ENCODE measurements at regions not wholly inside any gene's neighbourhood (a gene's known extent, or its start where the extent isn't known, plus 50 kb on each side); places are given as distances from the start of the nearest gene placed in this dataset.

DNA sequence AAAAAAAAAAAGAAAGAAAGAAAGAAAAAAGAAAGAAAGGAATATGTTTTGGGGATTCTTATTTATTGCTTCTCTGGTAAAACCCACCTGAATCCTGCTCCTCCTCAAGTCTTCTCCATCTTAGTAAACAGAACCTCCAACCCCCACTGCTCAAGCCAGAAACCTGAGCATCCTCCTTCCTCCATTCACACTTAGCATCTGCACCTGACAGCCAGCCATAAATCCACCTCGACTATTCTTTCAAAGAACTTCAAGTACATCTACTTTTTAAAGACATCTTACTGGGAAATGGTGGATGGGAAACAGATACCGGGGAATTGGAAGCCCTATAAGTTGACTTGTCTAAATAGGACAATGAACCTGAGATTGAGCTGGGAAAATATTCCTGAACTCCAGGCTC, 519.9 kb upstream of the DPP6 start (continued):
- TF ChIP-seq ZNF626 (tag by site-specific recombination; IDR thresholded peaks at IDR 0.05): no peak
- no peak for TF ChIP-seq PRDM1 (tag by site-specific recombination; IDR thresholded peaks at IDR 0.05)
- TF ChIP-seq, protein P1, sequence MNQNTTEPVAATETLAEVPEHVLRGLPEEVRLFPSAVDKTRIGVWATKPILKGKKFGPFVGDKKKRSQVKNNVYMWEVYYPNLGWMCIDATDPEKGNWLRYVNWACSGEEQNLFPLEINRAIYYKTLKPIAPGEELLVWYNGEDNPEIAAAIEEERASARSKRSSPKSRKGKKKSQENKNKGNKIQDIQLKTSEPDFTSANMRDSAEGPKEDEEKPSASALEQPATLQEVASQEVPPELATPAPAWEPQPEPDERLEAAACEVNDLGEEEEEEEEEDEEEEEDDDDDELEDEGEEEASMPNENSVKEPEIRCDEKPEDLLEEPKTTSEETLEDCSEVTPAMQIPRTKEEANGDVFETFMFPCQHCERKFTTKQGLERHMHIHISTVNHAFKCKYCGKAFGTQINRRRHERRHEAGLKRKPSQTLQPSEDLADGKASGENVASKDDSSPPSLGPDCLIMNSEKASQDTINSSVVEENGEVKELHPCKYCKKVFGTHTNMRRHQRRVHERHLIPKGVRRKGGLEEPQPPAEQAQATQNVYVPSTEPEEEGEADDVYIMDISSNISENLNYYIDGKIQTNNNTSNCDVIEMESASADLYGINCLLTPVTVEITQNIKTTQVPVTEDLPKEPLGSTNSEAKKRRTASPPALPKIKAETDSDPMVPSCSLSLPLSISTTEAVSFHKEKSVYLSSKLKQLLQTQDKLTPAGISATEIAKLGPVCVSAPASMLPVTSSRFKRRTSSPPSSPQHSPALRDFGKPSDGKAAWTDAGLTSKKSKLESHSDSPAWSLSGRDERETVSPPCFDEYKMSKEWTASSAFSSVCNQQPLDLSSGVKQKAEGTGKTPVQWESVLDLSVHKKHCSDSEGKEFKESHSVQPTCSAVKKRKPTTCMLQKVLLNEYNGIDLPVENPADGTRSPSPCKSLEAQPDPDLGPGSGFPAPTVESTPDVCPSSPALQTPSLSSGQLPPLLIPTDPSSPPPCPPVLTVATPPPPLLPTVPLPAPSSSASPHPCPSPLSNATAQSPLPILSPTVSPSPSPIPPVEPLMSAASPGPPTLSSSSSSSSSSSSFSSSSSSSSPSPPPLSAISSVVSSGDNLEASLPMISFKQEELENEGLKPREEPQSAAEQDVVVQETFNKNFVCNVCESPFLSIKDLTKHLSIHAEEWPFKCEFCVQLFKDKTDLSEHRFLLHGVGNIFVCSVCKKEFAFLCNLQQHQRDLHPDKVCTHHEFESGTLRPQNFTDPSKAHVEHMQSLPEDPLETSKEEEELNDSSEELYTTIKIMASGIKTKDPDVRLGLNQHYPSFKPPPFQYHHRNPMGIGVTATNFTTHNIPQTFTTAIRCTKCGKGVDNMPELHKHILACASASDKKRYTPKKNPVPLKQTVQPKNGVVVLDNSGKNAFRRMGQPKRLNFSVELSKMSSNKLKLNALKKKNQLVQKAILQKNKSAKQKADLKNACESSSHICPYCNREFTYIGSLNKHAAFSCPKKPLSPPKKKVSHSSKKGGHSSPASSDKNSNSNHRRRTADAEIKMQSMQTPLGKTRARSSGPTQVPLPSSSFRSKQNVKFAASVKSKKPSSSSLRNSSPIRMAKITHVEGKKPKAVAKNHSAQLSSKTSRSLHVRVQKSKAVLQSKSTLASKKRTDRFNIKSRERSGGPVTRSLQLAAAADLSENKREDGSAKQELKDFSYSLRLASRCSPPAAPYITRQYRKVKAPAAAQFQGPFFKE (tag by site-specific recombination; IDR thresholded peaks at IDR 0.05; ENCODE audit: borderline replicate concordance): no peak
- no peak for TF ChIP-seq ZBTB20 (tag by site-specific recombination; IDR thresholded peaks at IDR 0.05)

DNA sequence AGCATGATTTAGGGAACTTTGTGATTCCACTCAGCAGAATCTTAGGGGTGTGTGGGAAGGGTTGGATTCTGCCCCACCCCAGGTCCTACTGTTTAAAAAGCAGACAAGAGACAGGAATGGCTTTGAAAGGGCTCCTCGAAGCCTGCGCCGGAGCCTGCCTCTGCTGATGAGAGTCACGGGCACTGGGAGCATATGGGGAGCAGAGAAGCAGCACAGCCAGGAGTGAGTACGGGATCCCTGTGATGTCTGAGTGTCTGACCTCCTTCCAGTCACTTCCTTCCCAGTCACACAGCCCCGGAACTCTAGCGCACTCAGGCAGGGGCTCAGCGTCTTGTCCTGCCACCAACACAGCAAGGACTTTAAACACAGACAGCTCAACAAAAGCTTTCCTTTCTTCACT, 514.9 kb upstream of the DPP6 start:
- no peaks in the 10 kb centered on the region for H3K4me1 ChIP-seq (ENCODE audit: control insufficient read depth, insufficient read depth, low read length)
- no peak for TF ChIP-seq ZFP69B (tag by site-specific recombination; IDR thresholded peaks at IDR 0.05)
- TF ChIP-seq ZNF266 (tag by site-specific recombination; IDR thresholded peaks at IDR 0.05; ENCODE audit: low read depth): no peak
- TF ChIP-seq ZNF843 (tag by site-specific recombination; IDR thresholded peaks at IDR 0.05): no peak
- TF ChIP-seq, protein P2, sequence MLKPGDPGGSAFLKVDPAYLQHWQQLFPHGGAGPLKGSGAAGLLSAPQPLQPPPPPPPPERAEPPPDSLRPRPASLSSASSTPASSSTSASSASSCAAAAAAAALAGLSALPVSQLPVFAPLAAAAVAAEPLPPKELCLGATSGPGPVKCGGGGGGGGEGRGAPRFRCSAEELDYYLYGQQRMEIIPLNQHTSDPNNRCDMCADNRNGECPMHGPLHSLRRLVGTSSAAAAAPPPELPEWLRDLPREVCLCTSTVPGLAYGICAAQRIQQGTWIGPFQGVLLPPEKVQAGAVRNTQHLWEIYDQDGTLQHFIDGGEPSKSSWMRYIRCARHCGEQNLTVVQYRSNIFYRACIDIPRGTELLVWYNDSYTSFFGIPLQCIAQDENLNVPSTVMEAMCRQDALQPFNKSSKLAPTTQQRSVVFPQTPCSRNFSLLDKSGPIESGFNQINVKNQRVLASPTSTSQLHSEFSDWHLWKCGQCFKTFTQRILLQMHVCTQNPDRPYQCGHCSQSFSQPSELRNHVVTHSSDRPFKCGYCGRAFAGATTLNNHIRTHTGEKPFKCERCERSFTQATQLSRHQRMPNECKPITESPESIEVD (tag by site-specific recombination; IDR thresholded peaks at IDR 0.05): no peak
- ChIA-PET POLR2A (no interaction called here), CTCF (interaction anchor here (0.6 kb wide), 1 partner anchor 1257 kb away, joined by 4 read pairs; no protein-coding TSS in a partner anchor)
- H3K36me3 ChIP-seq (ENCODE audit: control insufficient read depth in 2 of 2, insufficient read depth in 1 of 2, low read length in 2 of 2): no peaks in the 10 kb centered on the region
- H3K9me3 ChIP-seq (ENCODE audit: control insufficient read depth, insufficient read depth, low read depth, low read length): no peaks in the 10 kb centered on the region
- no peak overlapping the region for H3K27ac ChIP-seq (ENCODE audit: extremely low read depth, low read depth, low read length)
- no peak overlapping the region for H3K4me3 ChIP-seq (ENCODE audit: low read depth, low read length)

DNA sequence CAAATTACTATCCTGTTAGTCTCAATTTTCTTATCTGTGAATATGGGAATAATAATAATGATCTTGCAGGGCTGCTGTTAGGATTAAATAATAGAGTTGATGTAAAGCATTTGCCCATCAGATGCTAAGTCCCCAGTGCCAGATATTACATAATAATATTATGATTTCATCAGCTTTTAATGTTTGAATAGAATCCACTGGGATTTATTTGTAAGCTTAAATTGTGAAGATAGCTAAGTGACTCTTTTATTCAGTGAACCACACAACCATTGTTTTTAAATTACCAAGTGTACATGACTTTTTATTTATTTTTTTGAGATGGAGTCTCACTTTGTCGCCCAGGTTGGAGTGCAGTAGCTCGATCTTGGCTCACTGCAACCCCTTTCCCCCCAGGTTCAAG, 510.3 kb upstream of the DPP6 start:
- no peak overlapping the region for H3K4me3 ChIP-seq (ENCODE audit: low read depth, low read length)
- CTCF ChIA-PET: no interaction called here
- H3K4me1 ChIP-seq (ENCODE audit: control insufficient read depth, insufficient read depth, low read length): no peaks in the 10 kb centered on the region
- POLR2A ChIA-PET: no interaction called here
- H3K27ac ChIP-seq (ENCODE audit: extremely low read depth, low read depth, low read length): no peak overlapping the region
- no peaks in the 10 kb centered on the region for H3K9me3 ChIP-seq (ENCODE audit: control insufficient read depth, insufficient read depth, low read depth, low read length)
- H3K36me3 ChIP-seq (ENCODE audit: control insufficient read depth in 2 of 2, insufficient read depth in 1 of 2, low read length in 2 of 2): no peaks in the 10 kb centered on the region
- TF ChIP-seq SCRT2 (tag by site-specific recombination; IDR thresholded peaks at IDR 0.05) (no peak), ZNF785 (tag by site-specific recombination; IDR thresholded peaks at IDR 0.05) (no peak), RBAK (tag by site-specific recombination; IDR thresholded peaks at IDR 0.05) (no peak), MZF1 (tag by site-specific recombination; IDR thresholded peaks at IDR 0.05; ENCODE audit: borderline replicate concordance) (no peak), ZNF248 (tag by site-specific recombination; IDR thresholded peaks at IDR 0.05) (no peak), BCL11B (tag by site-specific recombination; IDR thresholded peaks at IDR 0.05; ENCODE audit: low read depth) (no peak), ZNF221 (tag by site-specific recombination; IDR thresholded peaks at IDR 0.05; ENCODE audit: borderline replicate concordance) (no peak), SP3 (tag by site-specific recombination; IDR thresholded peaks at IDR 0.05) (no peak), KLF16 (tag by site-specific recombination; IDR thresholded peaks at IDR 0.05) (no peak), SCRT1 (tag by site-specific recombination; IDR thresholded peaks at IDR 0.05; ENCODE audit: borderline replicate concordance) (no peak)
- TF ChIP-seq, protein P3, sequence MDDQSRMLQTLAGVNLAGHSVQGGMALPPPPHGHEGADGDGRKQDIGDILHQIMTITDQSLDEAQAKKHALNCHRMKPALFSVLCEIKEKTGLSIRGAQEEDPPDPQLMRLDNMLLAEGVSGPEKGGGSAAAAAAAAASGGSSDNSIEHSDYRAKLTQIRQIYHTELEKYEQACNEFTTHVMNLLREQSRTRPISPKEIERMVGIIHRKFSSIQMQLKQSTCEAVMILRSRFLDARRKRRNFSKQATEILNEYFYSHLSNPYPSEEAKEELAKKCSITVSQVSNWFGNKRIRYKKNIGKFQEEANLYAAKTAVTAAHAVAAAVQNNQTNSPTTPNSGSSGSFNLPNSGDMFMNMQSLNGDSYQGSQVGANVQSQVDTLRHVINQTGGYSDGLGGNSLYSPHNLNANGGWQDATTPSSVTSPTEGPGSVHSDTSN (CRISPR knock-in tag; IDR thresholded peaks at IDR 0.05): no peak
- TF ChIP-seq, protein P4, sequence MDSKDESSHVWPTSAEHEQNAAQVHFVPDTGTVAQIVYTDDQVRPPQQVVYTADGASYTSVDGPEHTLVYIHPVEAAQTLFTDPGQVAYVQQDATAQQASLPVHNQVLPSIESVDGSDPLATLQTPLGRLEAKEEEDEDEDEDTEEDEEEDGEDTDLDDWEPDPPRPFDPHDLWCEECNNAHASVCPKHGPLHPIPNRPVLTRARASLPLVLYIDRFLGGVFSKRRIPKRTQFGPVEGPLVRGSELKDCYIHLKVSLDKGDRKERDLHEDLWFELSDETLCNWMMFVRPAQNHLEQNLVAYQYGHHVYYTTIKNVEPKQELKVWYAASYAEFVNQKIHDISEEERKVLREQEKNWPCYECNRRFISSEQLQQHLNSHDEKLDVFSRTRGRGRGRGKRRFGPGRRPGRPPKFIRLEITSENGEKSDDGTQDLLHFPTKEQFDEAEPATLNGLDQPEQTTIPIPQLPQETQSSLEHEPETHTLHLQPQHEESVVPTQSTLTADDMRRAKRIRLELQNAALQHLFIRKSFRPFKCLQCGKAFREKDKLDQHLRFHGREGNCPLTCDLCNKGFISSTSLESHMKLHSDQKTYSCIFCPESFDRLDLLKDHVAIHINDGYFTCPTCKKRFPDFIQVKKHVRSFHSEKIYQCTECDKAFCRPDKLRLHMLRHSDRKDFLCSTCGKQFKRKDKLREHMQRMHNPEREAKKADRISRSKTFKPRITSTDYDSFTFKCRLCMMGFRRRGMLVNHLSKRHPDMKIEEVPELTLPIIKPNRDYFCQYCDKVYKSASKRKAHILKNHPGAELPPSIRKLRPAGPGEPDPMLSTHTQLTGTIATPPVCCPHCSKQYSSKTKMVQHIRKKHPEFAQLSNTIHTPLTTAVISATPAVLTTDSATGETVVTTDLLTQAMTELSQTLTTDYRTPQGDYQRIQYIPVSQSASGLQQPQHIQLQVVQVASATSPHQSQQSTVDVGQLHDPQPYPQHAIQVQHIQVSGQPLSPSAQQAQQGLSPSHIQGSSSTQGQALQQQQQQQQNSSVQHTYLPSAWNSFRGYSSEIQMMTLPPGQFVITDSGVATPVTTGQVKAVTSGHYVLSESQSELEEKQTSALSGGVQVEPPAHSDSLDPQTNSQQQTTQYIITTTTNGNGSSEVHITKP (tag by site-specific recombination; IDR thresholded peaks at IDR 0.05): no peak
- TF ChIP-seq, protein P5, sequence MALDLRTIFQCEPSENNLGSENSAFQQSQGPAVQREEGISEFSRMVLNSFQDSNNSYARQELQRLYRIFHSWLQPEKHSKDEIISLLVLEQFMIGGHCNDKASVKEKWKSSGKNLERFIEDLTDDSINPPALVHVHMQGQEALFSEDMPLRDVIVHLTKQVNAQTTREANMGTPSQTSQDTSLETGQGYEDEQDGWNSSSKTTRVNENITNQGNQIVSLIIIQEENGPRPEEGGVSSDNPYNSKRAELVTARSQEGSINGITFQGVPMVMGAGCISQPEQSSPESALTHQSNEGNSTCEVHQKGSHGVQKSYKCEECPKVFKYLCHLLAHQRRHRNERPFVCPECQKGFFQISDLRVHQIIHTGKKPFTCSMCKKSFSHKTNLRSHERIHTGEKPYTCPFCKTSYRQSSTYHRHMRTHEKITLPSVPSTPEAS (tag by site-specific recombination; IDR thresholded peaks at IDR 0.05): no peak
